WTC11 (cell line): ENCODE measurements at regions not wholly inside any gene's neighbourhood (a gene's known extent, or its start where the extent isn't known, plus 50 kb on each side); places are given as distances from the start of the nearest gene placed in this dataset.

Experiments
- IRF2 ChIP-seq: sonication (generic); formaldehyde crosslinking; IDR thresholded peaks from 2 replicates; pipeline ENCODE4 v1.8.0; 2022; ENCODE audit warnings: low read depth, missing genetic modification reagents, borderline replicate concordance
- NR1H2 ChIP-seq: sonication (generic); formaldehyde crosslinking; IDR thresholded peaks from 2 replicates; pipeline ENCODE4 v1.9.0; 2021; ENCODE audit warnings: mild to moderate bottlenecking, moderate library complexity, missing genetic modification reagents
- TCF7 ChIP-seq: sonication (generic); formaldehyde crosslinking; IDR thresholded peaks from 2 replicates; pipeline ENCODE4 v1.8.0; 2022; ENCODE audit warnings: mild to moderate bottlenecking, low read depth, missing genetic modification reagents, moderate library complexity
- TF ChIP-seq, protein P1 (sequence below): fragments of 200-600 bp; IDR thresholded peaks from 2 replicates; pipeline ENCODE4 v1.8.0; 2022; ENCODE audit warnings: antibody characterized with exemption

GRCh38 chr7:118792682-118793081 is 568.2 kb downstream of the ANKRD7 start:
- TF ChIP-seq, protein P1, sequence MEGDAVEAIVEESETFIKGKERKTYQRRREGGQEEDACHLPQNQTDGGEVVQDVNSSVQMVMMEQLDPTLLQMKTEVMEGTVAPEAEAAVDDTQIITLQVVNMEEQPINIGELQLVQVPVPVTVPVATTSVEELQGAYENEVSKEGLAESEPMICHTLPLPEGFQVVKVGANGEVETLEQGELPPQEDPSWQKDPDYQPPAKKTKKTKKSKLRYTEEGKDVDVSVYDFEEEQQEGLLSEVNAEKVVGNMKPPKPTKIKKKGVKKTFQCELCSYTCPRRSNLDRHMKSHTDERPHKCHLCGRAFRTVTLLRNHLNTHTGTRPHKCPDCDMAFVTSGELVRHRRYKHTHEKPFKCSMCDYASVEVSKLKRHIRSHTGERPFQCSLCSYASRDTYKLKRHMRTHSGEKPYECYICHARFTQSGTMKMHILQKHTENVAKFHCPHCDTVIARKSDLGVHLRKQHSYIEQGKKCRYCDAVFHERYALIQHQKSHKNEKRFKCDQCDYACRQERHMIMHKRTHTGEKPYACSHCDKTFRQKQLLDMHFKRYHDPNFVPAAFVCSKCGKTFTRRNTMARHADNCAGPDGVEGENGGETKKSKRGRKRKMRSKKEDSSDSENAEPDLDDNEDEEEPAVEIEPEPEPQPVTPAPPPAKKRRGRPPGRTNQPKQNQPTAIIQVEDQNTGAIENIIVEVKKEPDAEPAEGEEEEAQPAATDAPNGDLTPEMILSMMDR = no peak
- TF ChIP-seq IRF2 (CRISPR knock-in tag) (no peak), NR1H2 (CRISPR knock-in tag) (no peak), TCF7 (no peak)
